GM10266 (cell line): ENCODE measurements at regions not wholly inside any gene's neighbourhood (a gene's known extent, or its start where the extent isn't known, plus 50 kb on each side); places are given as distances from the start of the nearest gene placed in this dataset.

Experiments
- DNase-seq: peaks from one replicate; pipeline ENCODE4 v3.0.0; 2012; ENCODE audit errors: extremely low spot score
- TF ChIP-seq, protein P1 (sequence below): IDR thresholded peaks from 2 replicates; pipeline ENCODE4 v1.5.1; 2012; ENCODE audit warnings: mild to moderate bottlenecking, low read depth; ENCODE audit not compliant: control insufficient read depth, insufficient read depth; ENCODE audit errors: missing control alignments

DNA sequence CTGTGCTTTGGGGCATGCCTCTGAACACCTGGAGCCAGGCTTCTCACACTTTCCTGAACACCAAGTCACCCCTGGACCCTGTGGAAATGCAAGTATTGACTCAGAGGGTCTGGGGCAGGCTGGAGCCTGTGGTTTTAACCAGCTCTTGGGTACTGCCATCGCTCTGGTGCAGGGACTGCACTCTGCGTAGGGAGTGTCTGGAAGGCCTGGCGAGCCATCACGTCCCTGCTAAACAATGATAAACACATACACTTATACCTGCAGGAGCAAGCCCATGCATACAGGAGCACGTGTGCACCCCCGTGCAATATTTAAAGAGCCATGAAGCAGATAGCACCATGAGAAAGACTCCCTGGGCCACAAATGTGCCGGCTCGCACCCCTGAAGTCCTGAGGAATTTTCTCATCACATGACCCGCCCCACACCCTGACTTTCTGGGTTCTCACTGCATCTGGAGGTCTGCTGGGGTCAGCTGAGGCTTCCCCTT, 267.7 kb downstream of the GADD45G start:
- no peak for DNase-seq
- TF ChIP-seq, protein P1, sequence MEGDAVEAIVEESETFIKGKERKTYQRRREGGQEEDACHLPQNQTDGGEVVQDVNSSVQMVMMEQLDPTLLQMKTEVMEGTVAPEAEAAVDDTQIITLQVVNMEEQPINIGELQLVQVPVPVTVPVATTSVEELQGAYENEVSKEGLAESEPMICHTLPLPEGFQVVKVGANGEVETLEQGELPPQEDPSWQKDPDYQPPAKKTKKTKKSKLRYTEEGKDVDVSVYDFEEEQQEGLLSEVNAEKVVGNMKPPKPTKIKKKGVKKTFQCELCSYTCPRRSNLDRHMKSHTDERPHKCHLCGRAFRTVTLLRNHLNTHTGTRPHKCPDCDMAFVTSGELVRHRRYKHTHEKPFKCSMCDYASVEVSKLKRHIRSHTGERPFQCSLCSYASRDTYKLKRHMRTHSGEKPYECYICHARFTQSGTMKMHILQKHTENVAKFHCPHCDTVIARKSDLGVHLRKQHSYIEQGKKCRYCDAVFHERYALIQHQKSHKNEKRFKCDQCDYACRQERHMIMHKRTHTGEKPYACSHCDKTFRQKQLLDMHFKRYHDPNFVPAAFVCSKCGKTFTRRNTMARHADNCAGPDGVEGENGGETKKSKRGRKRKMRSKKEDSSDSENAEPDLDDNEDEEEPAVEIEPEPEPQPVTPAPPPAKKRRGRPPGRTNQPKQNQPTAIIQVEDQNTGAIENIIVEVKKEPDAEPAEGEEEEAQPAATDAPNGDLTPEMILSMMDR: no peak

DNA sequence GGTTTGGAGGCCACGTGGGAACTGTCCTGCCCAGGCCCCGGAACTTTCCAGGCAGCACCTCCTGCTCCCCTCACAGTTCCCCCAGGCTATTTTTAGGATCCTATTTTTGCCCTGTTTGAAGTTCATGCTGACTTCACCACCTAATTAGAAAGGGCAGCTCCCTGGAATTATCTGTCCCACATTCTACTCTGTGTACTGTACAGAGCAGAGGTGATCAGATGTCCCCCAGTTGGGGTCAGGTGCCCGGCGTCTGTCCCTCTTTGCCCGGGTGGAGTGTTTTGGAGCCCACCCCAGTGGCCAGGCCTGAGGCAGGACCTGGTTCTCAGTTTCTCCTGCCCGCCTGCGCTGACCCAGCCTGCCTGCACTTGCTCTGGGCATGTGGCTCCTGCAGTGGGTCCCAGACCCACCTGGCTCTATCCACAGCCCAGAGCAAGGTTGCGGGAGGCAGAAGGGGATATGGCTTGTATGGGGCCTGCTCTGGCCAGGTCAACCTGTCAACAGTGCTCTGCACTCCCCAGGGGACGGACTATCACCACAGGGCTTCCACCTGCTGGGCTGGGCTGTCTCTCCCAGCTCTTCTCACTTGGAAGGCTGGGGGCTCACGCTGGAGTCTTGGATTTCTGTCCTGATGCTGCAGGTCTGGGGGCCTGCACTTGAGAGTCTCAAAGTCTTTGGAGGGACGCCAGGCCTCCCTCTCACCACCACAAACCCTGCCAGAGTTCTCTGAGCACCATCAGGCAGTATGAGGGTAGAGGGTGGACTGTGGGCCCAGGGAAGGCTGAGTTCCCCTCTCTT, 268.3 kb downstream of the GADD45G start:
- TF ChIP-seq, protein P1: no peak
- no peak for DNase-seq

- DNase-seq: no peak
- TF ChIP-seq, protein P1: no peak
Measured at GRCh38 chr9:89873801-89874200, 269.0 kb downstream of the GADD45G start.

GRCh38 chr9:89874351-89875321, 269.8 kb downstream of the GADD45G start:
- no peak for DNase-seq
- TF ChIP-seq, protein P1: no peak

GRCh38 chr9:89877051-89878002, 272.5 kb downstream of the GADD45G start:
- no peak for DNase-seq
- TF ChIP-seq, protein P1: no peak

DNA sequence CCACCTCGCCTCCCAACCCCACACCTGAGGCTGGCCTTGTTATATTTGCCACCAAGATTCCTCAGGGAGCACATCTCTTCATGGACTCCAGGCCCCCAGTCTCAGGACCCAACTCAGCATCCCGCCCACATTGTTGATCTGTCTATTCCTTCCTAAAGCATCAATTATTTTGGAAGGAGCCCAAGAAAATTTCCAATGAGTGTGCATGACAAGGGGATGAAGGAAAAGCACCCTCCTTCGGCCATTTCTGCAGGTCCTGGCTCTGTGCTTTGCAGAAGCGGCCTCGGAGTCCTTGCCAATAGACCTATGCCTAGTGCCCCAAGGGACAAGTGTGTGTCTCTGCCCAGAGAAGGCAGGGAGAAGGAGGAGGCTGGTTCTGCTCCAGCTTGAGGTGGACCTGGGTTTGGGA, 273.2 kb downstream of the GADD45G start:
- TF ChIP-seq, protein P1: no peak
- DNase-seq: no peak
